ENCODE measurements at regions not wholly inside any gene's neighbourhood (a gene's known extent, or its start where the extent isn't known, plus 50 kb on each side); places are given as distances from the start of the nearest gene placed in this dataset.

DNA sequence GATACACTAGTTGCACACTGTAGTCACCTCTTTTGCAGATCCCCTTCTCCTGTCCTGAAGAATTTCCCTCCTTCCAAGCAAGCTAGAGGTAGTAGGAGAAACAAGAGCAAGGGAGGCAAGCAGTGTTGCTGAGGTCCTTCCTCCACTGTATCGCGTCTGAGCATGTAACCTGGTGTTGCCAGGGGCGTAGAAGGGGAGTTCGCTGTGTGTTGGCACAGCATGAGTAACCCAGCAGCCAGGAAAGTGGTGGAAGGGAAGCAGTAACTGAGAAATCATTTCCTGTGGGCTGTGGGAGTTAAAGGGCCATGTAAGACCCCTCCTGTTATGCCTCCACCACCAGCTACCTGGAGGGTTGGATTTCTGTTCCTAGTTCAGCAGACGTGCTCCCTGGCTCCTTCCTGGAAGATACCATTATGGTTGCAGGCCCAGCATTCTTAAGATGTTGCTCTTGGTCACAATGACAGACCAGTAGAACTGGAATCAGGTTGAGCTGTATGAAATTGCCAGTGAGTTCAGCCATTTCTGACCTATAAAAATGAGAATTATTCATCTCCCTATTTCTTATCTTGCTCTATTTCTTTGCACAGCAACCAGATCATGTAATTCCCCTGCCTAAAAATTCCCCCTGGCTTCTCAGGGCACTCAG is 215.3 kb upstream of the TOPAZ1 start:
- no peak for DNase-seq

DNA sequence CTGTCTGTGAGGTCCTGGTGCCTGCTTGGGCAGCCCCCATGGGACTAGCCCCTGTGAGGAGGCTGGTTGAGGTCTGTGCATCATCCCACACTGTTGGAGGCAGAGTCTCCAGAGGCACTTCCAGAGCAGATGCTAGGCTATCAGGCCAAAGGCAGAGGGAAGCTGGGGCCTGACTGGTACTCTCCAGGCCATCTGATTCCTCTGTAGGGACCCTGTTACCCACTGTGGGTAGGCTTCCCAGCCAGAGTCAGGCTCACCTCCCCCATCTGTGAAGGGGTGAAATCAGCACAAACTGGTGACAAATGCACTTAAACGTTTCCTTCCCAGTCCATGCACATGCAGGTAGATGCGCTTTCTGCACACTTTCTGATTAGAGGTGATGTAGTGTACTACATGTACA is 212.6 kb upstream of the TOPAZ1 start:
- no peak for DNase-seq

GRCh38 chr3:44030285-44030684 is 211.4 kb upstream of the TOPAZ1 start:
- DNase-seq: no peak

GRCh38 chr3:44030687-44031305 is 210.9 kb upstream of the TOPAZ1 start:
- DNase-seq: no peak

DNA sequence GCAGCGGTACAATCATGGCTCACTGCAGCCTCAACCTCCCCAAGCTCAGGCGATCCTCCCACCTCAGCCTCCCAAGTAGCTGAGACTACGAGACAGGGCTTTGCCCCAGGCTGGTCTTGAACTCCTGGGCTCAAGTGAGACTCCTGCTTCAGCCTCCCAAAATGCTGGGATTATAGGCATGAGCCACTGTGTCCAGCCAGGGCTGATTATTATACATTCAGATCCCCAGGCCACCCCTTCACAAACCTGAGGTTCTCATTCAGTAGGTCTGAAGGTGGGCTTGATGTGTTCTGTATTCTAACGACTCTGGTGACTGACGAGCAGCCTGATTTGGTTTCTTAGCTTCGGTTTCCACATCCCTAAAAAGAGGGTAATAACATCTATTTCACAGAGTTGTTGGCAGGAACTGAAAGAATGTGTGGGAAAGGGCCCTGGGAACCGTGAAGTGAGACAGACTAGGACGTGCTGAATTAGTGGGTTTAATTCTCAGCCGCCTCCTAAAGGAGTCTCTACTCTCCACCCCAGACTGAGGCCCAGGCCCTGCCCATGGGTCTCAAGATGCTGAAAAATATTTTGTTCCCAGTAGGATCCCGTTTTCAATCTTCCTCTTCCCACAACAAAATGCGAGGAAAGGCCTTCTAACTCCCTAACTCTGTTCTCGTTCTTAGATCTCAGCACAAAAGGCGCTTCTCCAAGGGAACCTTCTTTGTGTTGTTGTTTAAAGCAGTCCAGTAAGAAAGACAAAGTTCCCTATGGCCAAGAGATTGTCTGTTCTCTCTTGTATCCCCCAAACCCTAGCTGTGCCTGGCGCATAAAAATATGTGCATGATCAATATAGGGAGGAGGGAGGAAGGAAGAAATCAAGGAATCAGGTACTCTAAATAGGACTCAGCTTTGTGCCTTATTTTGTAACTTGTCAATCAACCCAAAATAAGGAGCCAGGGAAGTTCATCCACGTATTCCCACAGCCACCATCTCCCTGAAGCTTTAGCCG is 210.0 kb upstream of the TOPAZ1 start:
- DNase-seq: no peak

DNA sequence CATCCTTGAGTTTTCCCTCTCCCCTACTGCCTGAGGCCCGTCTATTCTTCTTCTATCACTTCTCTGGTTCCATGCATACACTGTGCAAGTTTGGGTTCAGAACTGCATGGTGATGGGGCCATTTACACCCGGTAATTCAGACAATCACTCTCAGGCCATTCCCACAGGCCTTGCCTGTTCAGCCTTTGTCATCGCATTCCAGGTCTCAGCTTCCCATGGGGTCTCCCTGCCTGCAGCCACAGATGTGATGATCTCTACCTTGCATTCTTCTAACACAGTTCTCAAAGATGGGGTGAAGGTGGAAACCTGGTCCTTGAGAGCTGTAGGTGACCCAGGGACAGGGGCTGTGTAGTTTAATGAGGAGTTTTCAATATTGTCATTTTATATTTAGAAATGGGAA is 209.2 kb upstream of the TOPAZ1 start:
- no peak for DNase-seq

GRCh38 chr3:44033123-44033522 is 208.6 kb upstream of the TOPAZ1 start:
- DNase-seq: no peak

DNA sequence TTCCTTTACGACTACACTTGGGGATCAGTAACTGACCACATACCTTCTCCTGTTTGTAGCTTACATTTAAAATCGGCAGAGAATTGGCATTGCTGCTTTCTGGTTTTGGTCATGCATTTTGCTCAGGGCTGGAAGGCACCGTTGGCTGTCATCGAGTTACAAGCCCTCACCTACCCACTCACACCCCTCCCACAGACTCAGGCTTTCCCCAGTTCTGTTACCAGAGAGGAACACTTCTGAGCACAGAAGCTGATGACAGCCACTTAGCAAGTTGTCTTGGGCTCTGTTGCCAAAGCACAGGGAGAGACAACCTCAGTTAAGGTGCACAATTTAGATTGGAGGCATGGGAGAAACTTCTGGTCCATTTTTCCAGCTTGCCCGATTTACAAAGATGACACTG is 204.8 kb upstream of the TOPAZ1 start:
- no peak for DNase-seq

DNA sequence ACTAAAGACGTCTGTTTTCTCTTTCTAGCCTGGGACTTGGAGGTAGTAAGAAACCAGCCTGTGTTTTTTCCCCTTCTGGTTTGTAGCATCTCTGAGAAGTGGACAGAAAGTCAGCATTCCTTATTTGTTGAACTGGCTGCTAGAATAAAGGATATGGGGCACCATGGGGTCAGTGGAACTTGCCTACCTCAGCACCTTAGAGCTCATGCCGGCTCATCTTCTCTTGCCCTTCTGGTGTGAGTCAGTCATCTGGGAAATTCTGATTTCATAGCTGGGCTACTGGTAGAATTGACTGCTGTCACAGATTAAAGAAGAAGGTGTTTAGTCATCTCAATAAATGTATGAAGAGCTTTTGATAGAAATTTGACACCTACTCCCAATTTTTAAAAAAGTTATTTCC is 202.7 kb upstream of the TOPAZ1 start:
- no peak for DNase-seq

GRCh38 chr3:44041726-44042125 is 200.0 kb upstream of the TOPAZ1 start:
- DNase-seq: no peak

DNA sequence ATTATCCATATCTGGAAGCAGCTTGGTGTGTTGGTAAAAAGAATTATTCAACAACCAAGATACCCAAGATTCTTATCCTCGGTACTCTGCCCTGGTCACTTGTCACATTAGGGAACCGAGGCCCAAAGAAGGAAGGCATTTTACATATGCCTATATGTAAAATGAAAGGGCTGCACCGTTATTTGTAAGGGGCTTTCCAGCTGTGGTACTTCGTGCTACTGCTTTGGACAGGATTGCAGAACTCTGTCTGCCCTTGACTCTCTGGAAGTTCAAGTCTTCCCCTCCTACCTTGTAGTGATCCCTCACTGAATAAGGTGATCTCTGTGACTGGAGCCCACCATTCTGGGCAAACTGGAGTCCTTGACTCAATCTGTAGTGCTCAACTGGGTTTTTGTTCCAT is 198.9 kb upstream of the TOPAZ1 start:
- no peak for DNase-seq

- no peak for DNase-seq
These were observed 196.0 kb upstream of the TOPAZ1 start for GRCh38 chr3:44045476-44046275.

- no peak for DNase-seq
These were observed 193.9 kb upstream of the TOPAZ1 start for GRCh38 chr3:44047796-44048195.

DNA sequence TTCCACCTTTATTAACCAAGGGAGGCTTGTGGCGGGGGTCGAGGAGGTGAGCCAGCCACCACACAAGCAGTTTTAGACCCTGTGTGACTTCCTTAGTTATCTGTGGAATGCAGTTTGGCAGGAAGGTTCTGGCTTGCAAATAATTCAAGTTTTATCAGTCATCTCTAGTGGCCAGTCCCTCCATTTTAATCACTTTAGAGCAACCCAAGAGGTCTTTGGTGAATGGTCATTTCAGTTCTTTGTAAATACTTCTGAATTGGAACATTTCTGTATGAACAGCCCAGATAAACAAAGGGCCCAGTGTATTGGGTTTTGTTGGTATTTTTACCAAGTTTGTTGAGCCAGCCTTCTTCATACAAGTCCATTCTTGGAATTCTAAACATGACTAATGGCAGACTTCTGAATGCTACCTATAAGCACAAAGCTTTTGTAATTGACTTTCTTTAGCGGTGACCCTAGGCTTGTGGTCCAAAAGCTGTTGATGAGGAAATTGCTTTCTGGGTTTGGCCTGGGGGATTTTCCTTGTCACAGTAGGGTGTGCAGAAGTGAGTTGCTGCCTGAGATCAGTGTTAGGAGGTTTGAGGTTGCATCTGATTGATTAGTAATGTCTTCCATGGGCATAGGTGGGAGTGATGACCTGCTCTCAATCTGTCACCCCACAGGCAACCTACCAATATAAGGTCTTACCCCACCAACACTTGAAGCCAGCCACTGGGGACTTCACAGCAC is 193.3 kb upstream of the TOPAZ1 start:
- DNase-seq: no peak

DNA sequence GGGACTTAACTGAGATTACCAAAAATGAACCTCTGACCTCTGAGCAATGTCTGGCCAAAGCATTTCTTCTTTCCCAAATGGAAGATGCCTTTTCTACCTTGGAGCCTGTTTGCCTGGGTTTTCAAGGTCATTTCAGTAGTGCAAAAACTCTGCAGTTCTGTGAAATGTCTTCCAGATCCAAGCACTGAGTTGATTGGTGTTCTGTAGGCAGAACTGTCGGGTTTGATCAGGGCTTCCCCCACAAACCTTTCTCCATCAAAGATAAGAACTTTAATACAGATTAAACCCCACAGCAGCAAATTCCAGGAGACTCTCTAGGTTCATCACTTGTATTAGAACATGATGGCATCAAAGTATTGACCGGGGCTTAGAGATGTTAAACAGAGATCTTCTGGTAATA is 192.7 kb upstream of the TOPAZ1 start:
- DNase-seq: no peak

GRCh38 chr3:44050101-44050500 is 191.6 kb upstream of the TOPAZ1 start:
- no peak for DNase-seq

DNA sequence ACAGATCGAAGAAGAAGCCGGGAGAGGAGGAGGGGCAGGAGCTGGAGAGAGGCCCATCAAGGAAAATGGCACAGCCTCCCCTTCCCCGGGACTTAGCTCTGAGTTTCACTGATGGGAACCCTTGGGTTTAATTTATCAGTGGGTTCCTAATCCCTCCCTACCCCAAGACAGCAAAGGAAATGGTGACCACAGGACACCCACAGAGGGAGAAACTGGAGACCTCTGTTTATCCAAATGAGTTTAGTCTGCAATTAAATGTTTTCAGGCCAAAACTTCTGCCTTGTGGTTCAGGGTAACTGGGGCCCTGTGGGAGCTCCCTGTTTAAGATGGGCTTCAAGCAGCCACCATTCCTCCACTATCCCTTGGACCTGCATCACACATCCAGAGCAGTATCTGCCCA is 190.8 kb upstream of the TOPAZ1 start:
- DNase-seq: no peak

GRCh38 chr3:44055951-44056350 is 185.7 kb upstream of the TOPAZ1 start:
- no peak for DNase-seq

DNA sequence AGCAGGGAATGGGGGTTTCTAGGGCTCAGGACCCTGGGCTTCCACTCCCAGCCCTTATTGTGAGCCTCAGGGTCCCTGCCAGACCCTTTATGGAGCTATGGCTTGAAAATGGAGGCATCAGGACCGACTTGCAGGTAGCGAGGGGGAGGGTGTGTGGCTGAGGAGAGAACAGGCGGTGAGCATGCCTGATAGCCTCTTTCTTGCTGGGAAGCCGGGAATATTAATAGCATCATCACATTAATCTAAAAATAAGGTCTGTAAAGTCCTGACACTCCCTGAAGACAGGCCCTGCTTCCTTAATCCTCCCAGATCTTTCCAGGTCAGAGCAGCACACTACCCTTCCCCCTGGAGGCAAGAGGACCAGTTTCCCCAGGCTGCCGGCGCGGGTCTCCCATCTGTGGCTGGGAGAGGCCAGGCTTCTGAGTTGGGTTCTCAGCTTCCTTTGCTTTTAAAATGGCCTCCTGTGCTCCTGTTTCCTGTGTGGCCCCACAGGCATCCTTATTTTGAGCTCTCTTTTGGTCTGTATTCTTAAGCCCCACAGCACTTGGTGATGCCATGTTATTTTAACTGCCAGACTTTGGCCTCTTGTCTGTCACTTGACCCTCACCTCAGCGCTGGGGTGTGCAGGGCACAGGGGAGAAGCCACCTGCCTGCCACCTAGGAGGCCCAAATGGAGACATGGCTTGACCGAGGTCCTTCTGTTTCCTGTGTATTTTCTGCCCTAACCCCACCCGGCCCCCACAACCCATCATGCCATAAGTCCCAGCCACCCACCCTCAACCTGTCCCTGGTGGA is 185.0 kb upstream of the TOPAZ1 start:
- DNase-seq: no peak

DNA sequence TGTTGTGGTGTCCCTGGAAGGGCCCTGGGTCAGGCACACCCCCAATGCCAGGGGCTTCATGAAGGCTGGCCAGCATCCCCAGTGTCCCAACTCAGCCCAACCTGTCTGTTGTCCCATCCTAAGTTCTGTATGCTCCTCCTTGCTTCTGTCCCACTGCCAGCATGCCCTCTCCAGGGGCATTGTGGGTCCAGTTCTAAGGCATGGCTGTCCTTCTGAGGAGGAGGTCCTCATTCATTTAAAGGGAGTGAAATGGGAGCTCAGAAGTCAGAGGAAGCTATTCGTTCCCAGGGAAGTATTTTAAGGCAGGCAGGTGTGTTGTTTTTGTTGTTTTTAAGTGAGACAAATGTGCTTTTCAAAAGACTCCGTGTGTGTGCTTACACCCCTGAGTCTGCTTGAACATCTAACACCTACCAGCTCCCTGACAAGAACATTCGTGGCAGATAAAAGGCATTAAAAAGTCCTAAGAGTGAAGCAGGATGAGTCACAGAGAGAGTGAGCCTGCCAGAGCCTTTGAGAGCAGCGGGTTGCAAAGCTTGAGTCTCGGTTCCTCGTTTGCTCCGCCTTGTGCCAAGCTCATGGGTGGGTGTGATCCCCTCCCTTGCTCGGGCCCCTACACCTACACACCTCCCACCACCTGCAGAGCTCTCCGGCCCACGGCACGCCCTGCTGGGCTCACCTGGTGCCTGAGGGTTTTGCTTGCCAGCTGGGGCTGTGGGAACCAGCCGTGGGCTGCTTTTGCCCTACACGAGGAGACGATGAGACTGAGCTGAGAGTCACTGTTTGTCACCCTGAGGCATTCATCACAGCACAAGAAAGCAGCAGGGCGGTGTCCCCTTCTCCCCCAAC is 183.4 kb upstream of the TOPAZ1 start:
- no peak for DNase-seq

DNA sequence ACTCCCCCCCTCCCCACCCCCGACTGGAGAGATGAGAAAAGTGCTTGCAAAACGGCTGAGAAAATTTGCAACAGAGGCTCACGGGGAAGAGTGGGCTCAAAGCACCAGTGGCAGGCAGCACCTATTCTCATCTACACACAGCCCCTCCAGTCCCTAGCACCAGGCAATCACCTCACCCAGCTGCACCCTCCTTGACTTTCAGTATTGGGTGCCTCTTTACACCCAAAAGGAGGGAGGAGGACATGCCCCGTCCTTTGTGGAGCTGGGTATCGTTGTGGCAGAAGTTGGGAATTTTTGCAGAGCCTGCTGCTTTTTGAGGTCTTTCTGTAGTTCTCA is 182.8 kb upstream of the TOPAZ1 start:
- no peak for DNase-seq
